Stimulated activated naive CD8-positive, alpha-beta T cell treated with anti-CD3 and anti-CD28 coated beads, Interleukin-15, Interleukin-2, amounts not matched to agents 100 ng/mL and 50 ng/mL, for 24 hours (primary cell): ENCODE measurements at regions not wholly inside any gene's neighbourhood (a gene's known extent, or its start where the extent isn't known, plus 50 kb on each side); places are given as distances from the start of the nearest gene placed in this dataset.

Source experiments
- H3K27ac Mint-ChIP-seq: one replicate; pipeline ENCODE4 v1.8.0; 2021; ENCODE audit warnings: mild to moderate bottlenecking, mixed read lengths
- H3K27me3 Mint-ChIP-seq: one replicate; pipeline ENCODE4 v1.8.0; 2021; ENCODE audit warnings: mixed read lengths
- H3K36me3 Mint-ChIP-seq: one replicate; pipeline ENCODE4 v1.8.0; 2021; ENCODE audit warnings: low read depth, mixed read lengths
- H3K4me1 Mint-ChIP-seq: one replicate; pipeline ENCODE4 v1.8.0; 2021; ENCODE audit warnings: low read depth, mixed read lengths
- H3K4me3 Mint-ChIP-seq: one replicate; pipeline ENCODE4 v1.8.0; 2021; ENCODE audit warnings: mild to moderate bottlenecking, mixed read lengths
- H3K9me3 Mint-ChIP-seq: one replicate; pipeline ENCODE4 v1.8.0; 2021; ENCODE audit warnings: mixed read lengths

GRCh38 chr1:244311784-244312532 lies 139.8 kb downstream of the ADSS2 start:
- Mint-ChIP-seq H3K9me3 (peaks cover 4% of the 10 kb centered on the region), H3K27ac (no peak overlapping the region), H3K27me3 (no peaks in the 10 kb centered on the region), H3K4me1 (no peaks in the 10 kb centered on the region), H3K36me3 (no peaks in the 10 kb centered on the region), H3K4me3 (no peak overlapping the region)

- Mint-ChIP-seq H3K4me1 (peaks cover 5% of the 10 kb centered on the region), H3K4me3 (no peak overlapping the region), H3K27me3 (no peaks in the 10 kb centered on the region), H3K9me3 (no peaks in the 10 kb centered on the region), H3K36me3 (no peaks in the 10 kb centered on the region), H3K27ac (no peak overlapping the region)
Observed at GRCh38 chr1:244313346-244313745, 138.4 kb downstream of the ADSS2 start.

- H3K27me3 Mint-ChIP-seq, result no peaks in the 10 kb centered on the region
- H3K4me1 Mint-ChIP-seq, result peaks cover 22% of the 10 kb centered on the region
- no peak overlapping the region for H3K4me3 Mint-ChIP-seq
- peaks cover 5% of the 10 kb centered on the region for H3K36me3 Mint-ChIP-seq
- no peaks in the 10 kb centered on the region for H3K9me3 Mint-ChIP-seq
- no peak overlapping the region for H3K27ac Mint-ChIP-seq
Observed at GRCh38 chr1:244314921-244315559, 136.7 kb downstream of the ADSS2 start.

- H3K27ac Mint-ChIP-seq, result no peak overlapping the region
- H3K4me3 Mint-ChIP-seq, result no peak overlapping the region
Observed at GRCh38 chr1:244315996-244316395, 135.7 kb downstream of the ADSS2 start.

GRCh38 chr1:244316407-244316806 lies 135.3 kb downstream of the ADSS2 start:
- Mint-ChIP-seq H3K27me3 (no peaks in the 10 kb centered on the region), H3K4me3 (no peak overlapping the region), H3K36me3 (peaks cover 5% of the 10 kb centered on the region), H3K9me3 (no peaks in the 10 kb centered on the region), H3K4me1 (peaks cover 31% of the 10 kb centered on the region), H3K27ac (no peak overlapping the region)

More at GRCh38 chr1:244315996-244316395, 135.7 kb downstream of the ADSS2 start:
- peaks cover 31% of the 10 kb centered on the region for H3K4me1 Mint-ChIP-seq
- no peaks in the 10 kb centered on the region for H3K9me3 Mint-ChIP-seq
- H3K27me3 Mint-ChIP-seq, result no peaks in the 10 kb centered on the region
- H3K36me3 Mint-ChIP-seq, result peaks cover 5% of the 10 kb centered on the region

GRCh38 chr1:244316986-244317655 lies 134.6 kb downstream of the ADSS2 start:
- Mint-ChIP-seq H3K27me3 (no peaks in the 10 kb centered on the region), H3K4me3 (no peak overlapping the region), H3K4me1 (peaks cover 36% of the 10 kb centered on the region), H3K27ac (no peak overlapping the region), H3K9me3 (no peaks in the 10 kb centered on the region), H3K36me3 (peaks cover 5% of the 10 kb centered on the region)

GRCh38 chr1:244318078-244318477 lies 133.6 kb downstream of the ADSS2 start:
- peaks cover 5% of the 10 kb centered on the region for H3K36me3 Mint-ChIP-seq
- H3K27me3 Mint-ChIP-seq, result no peaks in the 10 kb centered on the region
- H3K9me3 Mint-ChIP-seq, result no peaks in the 10 kb centered on the region
- no peak overlapping the region for H3K27ac Mint-ChIP-seq
- peaks cover 45% of the 10 kb centered on the region for H3K4me1 Mint-ChIP-seq
- H3K4me3 Mint-ChIP-seq, result no peak overlapping the region

GRCh38 chr1:244318512-244318911 lies 133.2 kb downstream of the ADSS2 start:
- Mint-ChIP-seq H3K36me3 (peaks cover 5% of the 10 kb centered on the region), H3K4me1 (peaks cover 50% of the 10 kb centered on the region), H3K9me3 (no peaks in the 10 kb centered on the region), H3K27me3 (no peaks in the 10 kb centered on the region), H3K4me3 (no peak overlapping the region), H3K27ac (no peak overlapping the region)

- H3K27ac Mint-ChIP-seq, result peak overlapping the region; percentile 92
- no peaks in the 10 kb centered on the region for H3K9me3 Mint-ChIP-seq
- H3K4me3 Mint-ChIP-seq, result peak overlapping the region; percentile 54
- H3K36me3 Mint-ChIP-seq, result peaks cover 5% of the 10 kb centered on the region
- H3K4me1 Mint-ChIP-seq, result peaks cover 59% of the 10 kb centered on the region
- no peaks in the 10 kb centered on the region for H3K27me3 Mint-ChIP-seq
Observed at GRCh38 chr1:244319283-244320132, 132.2 kb downstream of the ADSS2 start.

- no peak overlapping the region for H3K27ac Mint-ChIP-seq
- no peaks in the 10 kb centered on the region for H3K27me3 Mint-ChIP-seq
- H3K36me3 Mint-ChIP-seq, result peaks cover 5% of the 10 kb centered on the region
- peaks cover 3% of the 10 kb centered on the region for H3K9me3 Mint-ChIP-seq
- no peak overlapping the region for H3K4me3 Mint-ChIP-seq
- H3K4me1 Mint-ChIP-seq, result peaks cover 82% of the 10 kb centered on the region
Observed at GRCh38 chr1:244322181-244322580, 129.5 kb downstream of the ADSS2 start.

GRCh38 chr1:244322791-244323521 lies 128.8 kb downstream of the ADSS2 start:
- peaks cover 7% of the 10 kb centered on the region for H3K9me3 Mint-ChIP-seq
- peaks cover 81% of the 10 kb centered on the region for H3K4me1 Mint-ChIP-seq
- peaks cover 5% of the 10 kb centered on the region for H3K36me3 Mint-ChIP-seq
- peak overlapping the region; percentile 65 for H3K4me3 Mint-ChIP-seq
- H3K27ac Mint-ChIP-seq, result peak overlapping the region; percentile 64
- no peaks in the 10 kb centered on the region for H3K27me3 Mint-ChIP-seq

GRCh38 chr1:244324176-244324883 lies 127.4 kb downstream of the ADSS2 start:
- Mint-ChIP-seq H3K36me3 (peaks cover 5% of the 10 kb centered on the region), H3K4me1 (peaks cover 67% of the 10 kb centered on the region), H3K9me3 (peaks cover 7% of the 10 kb centered on the region), H3K27me3 (no peaks in the 10 kb centered on the region), H3K27ac (peak overlapping the region; percentile 43), H3K4me3 (peak overlapping the region; percentile 65)

GRCh38 chr1:244325056-244325758 lies 126.5 kb downstream of the ADSS2 start:
- H3K4me3 Mint-ChIP-seq, result peak overlapping the region; percentile 65
- no peaks in the 10 kb centered on the region for H3K36me3 Mint-ChIP-seq
- H3K27ac Mint-ChIP-seq, result peak overlapping the region; percentile 76
- H3K27me3 Mint-ChIP-seq, result no peaks in the 10 kb centered on the region
- H3K9me3 Mint-ChIP-seq, result peaks cover 7% of the 10 kb centered on the region
- peaks cover 58% of the 10 kb centered on the region for H3K4me1 Mint-ChIP-seq
